ENCODE measurements at regions not wholly inside any gene's neighbourhood (a gene's known extent, or its start where the extent isn't known, plus 50 kb on each side); places are given as distances from the start of the nearest gene placed in this dataset.

DNA sequence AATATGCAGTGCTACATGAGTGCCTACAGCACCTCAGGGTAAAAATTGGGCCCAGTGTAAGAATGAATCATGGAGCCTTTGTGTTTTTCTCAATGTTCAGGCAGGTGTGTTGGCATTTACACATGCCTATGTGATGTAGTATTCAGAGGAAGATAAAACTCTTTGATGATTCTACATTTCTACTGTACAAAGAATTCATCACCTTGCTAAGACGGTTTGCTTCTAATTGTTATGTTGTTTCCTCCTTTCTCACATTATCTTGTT is 867.3 kb downstream of the TTLL7 start:
- TF ChIP-seq, protein P1, sequence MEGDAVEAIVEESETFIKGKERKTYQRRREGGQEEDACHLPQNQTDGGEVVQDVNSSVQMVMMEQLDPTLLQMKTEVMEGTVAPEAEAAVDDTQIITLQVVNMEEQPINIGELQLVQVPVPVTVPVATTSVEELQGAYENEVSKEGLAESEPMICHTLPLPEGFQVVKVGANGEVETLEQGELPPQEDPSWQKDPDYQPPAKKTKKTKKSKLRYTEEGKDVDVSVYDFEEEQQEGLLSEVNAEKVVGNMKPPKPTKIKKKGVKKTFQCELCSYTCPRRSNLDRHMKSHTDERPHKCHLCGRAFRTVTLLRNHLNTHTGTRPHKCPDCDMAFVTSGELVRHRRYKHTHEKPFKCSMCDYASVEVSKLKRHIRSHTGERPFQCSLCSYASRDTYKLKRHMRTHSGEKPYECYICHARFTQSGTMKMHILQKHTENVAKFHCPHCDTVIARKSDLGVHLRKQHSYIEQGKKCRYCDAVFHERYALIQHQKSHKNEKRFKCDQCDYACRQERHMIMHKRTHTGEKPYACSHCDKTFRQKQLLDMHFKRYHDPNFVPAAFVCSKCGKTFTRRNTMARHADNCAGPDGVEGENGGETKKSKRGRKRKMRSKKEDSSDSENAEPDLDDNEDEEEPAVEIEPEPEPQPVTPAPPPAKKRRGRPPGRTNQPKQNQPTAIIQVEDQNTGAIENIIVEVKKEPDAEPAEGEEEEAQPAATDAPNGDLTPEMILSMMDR (IDR thresholded peaks at IDR 0.05) = no peak
- no peak for TF ChIP-seq POLR2AphosphoS5 (IDR thresholded peaks at IDR 0.05)
- TF ChIP-seq EP300 (IDR thresholded peaks at IDR 0.05; ENCODE audit: low read depth) = no peak
- no peak for TF ChIP-seq POLR2A (IDR thresholded peaks at IDR 0.05)
